AG04449 (cell line): ENCODE measurements at regions not wholly inside any gene's neighbourhood (a gene's known extent, or its start where the extent isn't known, plus 50 kb on each side); places are given as distances from the start of the nearest gene placed in this dataset.
"Not testable (repeated sequence)": the region's sequence is repeated elsewhere in the genome, so short reads cannot be mapped to it uniquely, and the experiment has no call there.

Experiments
- CTCF ChIA-PET: fragments of 350-600 bp; formaldehyde crosslinking; extraction: SDS; loops from one replicate; lab custom pipeline; 2021; ENCODE audit warnings: antibody characterized with exemption; lab: Yijun Ruan, JAX
- POLR2A ChIA-PET: fragments of 400-600, 350-600 bp; formaldehyde crosslinking; extraction: SDS; loops from one replicate; lab custom pipeline; 2020; ENCODE audit warnings: antibody characterized with exemption, inconsistent platforms; lab: Yijun Ruan, JAX
- DNase-seq: peaks from one replicate; pipeline ENCODE4 v3.0.0-alpha.2; 2010; ENCODE audit warnings: low read depth, low spot score
- H3K4me3 ChIP-seq: 2 replicates; pipeline ENCODE4 v1.5.1; 2011; ENCODE audit warnings: low read depth, mild to moderate bottlenecking, control low read depth, low read length
- CTCF ChIP-seq: IDR thresholded peaks from one replicate; pipeline ENCODE4 v1.5.1; 2011; ENCODE audit warnings: mild to moderate bottlenecking, moderate library complexity, low read length, control low read depth, inconsistent platforms; ENCODE audit not compliant: insufficient read depth; ENCODE audit errors: missing control alignments

GRCh38 chr6:144439016-144439415 lies 153.9 kb downstream of the UTRN start:
- ChIA-PET CTCF (interaction anchor here (1.0 kb wide), 1 partner anchor 42 kb away, joined by 3 read pairs; no protein-coding TSS in a partner anchor), POLR2A (no interaction called here)
- no peak for DNase-seq
- TF ChIP-seq CTCF, result no peak
- H3K4me3 ChIP-seq, result no peak overlapping the region

GRCh38 chr6:144441801-144442200 lies 156.7 kb downstream of the UTRN start:
- DNase-seq, H3K4me3 ChIP-seq, CTCF ChIA-PET, POLR2A ChIA-PET: not testable (repeated sequence)

- no peak for DNase-seq
- ChIA-PET CTCF (no interaction called here), POLR2A (no interaction called here)
- H3K4me3 ChIP-seq, result no peak overlapping the region
- TF ChIP-seq CTCF, result no peak
Observed at GRCh38 chr6:144443157-144443556, 158.0 kb downstream of the UTRN start.

- no peak for TF ChIP-seq CTCF
- no peak for DNase-seq
- CTCF ChIA-PET, result interaction anchor here (1.3 kb wide), 1 partner anchor 13 kb away, joined by 3 read pairs; no protein-coding TSS in a partner anchor
- no peak overlapping the region for H3K4me3 ChIP-seq
- POLR2A ChIA-PET, result no interaction called here
Observed at GRCh38 chr6:144447472-144447871, 162.3 kb downstream of the UTRN start.

- H3K4me3 ChIP-seq, result no peak overlapping the region
- no peak for TF ChIP-seq CTCF
- ChIA-PET CTCF (no interaction called here), POLR2A (no interaction called here)
- no peak for DNase-seq
Observed at GRCh38 chr6:144449218-144449617, 164.1 kb downstream of the UTRN start.

- no peak for DNase-seq
- H3K4me3 ChIP-seq, result no peak overlapping the region
- CTCF ChIA-PET, result no interaction called here
- no peak for TF ChIP-seq CTCF
- POLR2A ChIA-PET, result no interaction called here
Observed at GRCh38 chr6:144449911-144450597, 164.9 kb downstream of the UTRN start.

- no peak for TF ChIP-seq CTCF
- ChIA-PET CTCF (no interaction called here), POLR2A (no interaction called here)
- H3K4me3 ChIP-seq, result no peak overlapping the region
- DNase-seq, result no peak
Observed at GRCh38 chr6:144460327-144461095, 175.4 kb downstream of the UTRN start.
